ENCODE measurements at regions not wholly inside any gene's neighbourhood (a gene's known extent, or its start where the extent isn't known, plus 50 kb on each side); places are given as distances from the start of the nearest gene placed in this dataset.

- no peak for DNase-seq
Measured at GRCh38 chr2:133952420-133952819, 301.5 kb upstream of the MGAT5 start.

- DNase-seq: no peak
Measured at GRCh38 chr2:133952896-133953295, 301.0 kb upstream of the MGAT5 start.

- DNase-seq: no peak
Measured at GRCh38 chr2:133953524-133953923, 300.3 kb upstream of the MGAT5 start.

- DNase-seq: no peak
Measured at GRCh38 chr2:133954636-133955035, 299.2 kb upstream of the MGAT5 start.

GRCh38 chr2:133955169-133955568 is 298.7 kb upstream of the MGAT5 start:
- DNase-seq: no peak

GRCh38 chr2:133956434-133956935 is 297.4 kb upstream of the MGAT5 start:
- no peak for DNase-seq

- no peak for DNase-seq
Measured at GRCh38 chr2:133957724-133958480, 296.0 kb upstream of the MGAT5 start.

- DNase-seq: no peak
Measured at GRCh38 chr2:133959066-133959465, 294.8 kb upstream of the MGAT5 start.

GRCh38 chr2:133966720-133967304 is 287.1 kb upstream of the MGAT5 start:
- no peak for DNase-seq

GRCh38 chr2:133967326-133967725 is 286.5 kb upstream of the MGAT5 start:
- no peak for DNase-seq

- DNase-seq: no peak
Measured at GRCh38 chr2:133968446-133968845, 285.4 kb upstream of the MGAT5 start.

GRCh38 chr2:133970641-133971040 is 283.2 kb upstream of the MGAT5 start:
- no peak for DNase-seq

- no peak for DNase-seq
Measured at GRCh38 chr2:133972297-133972696, 281.6 kb upstream of the MGAT5 start.

GRCh38 chr2:133972786-133973185 is 281.1 kb upstream of the MGAT5 start:
- no peak for DNase-seq

GRCh38 chr2:133974353-133974752 is 279.5 kb upstream of the MGAT5 start:
- no peak for DNase-seq

GRCh38 chr2:133975135-133975534 is 278.7 kb upstream of the MGAT5 start:
- no peak for DNase-seq

- no peak for DNase-seq
Measured at GRCh38 chr2:133975676-133976428, 278.0 kb upstream of the MGAT5 start.

- DNase-seq: no peak
Measured at GRCh38 chr2:133976659-133977058, 277.2 kb upstream of the MGAT5 start.

- DNase-seq: no peak
Measured at GRCh38 chr2:133977405-133977804, 276.5 kb upstream of the MGAT5 start.

GRCh38 chr2:133982256-133982655 is 271.6 kb upstream of the MGAT5 start:
- DNase-seq: no peak

- DNase-seq: no peak
Measured at GRCh38 chr2:133985563-133985962, 268.3 kb upstream of the MGAT5 start.

GRCh38 chr2:133986081-133986837 is 267.6 kb upstream of the MGAT5 start:
- DNase-seq: no peak
